ENCODE measurements at regions not wholly inside any gene's neighbourhood (a gene's known extent, or its start where the extent isn't known, plus 50 kb on each side); places are given as distances from the start of the nearest gene placed in this dataset.

GRCh38 chr14:21990116-21990515 is 316.5 kb upstream of the OR4E1 start:
- no peak overlapping the region for H3K4me3 ChIP-seq
- no peaks in the 10 kb centered on the region for H3K9me3 ChIP-seq (ENCODE audit: low read depth, low read length)
- TF ChIP-seq FOXP2 (optimal IDR thresholded peaks at IDR 0.05; ENCODE audit: control extremely low read depth, extremely low read length, insufficient read depth) = no peak
- no peak for TF ChIP-seq EZH2 (IDR thresholded peaks at IDR 0.05)
- TF ChIP-seq POLR2AphosphoS5 (IDR thresholded peaks at IDR 0.05; ENCODE audit: borderline replicate concordance, low read depth, low read length) = no peak
- no peak overlapping the region for H3K9ac ChIP-seq (ENCODE audit: insufficient read length)
- no peak for DNase-seq (ENCODE audit: low read depth, low spot score)
- no peaks in the 10 kb centered on the region for H3K36me3 ChIP-seq (ENCODE audit: insufficient read depth, low read length)
- no peak overlapping the region for H3K27ac ChIP-seq

GRCh38 chr14:21989090-21989489 is 315.5 kb upstream of the OR4E1 start:
- Histone ChIP-seq H3K9me3 (ENCODE audit: low read depth, low read length) (no peaks in the 10 kb centered on the region), H3K4me3 (no peak overlapping the region), H3K36me3 (ENCODE audit: insufficient read depth, low read length) (no peaks in the 10 kb centered on the region), H3K9ac (ENCODE audit: insufficient read length) (peak overlapping the region; percentile 9), H3K27ac (no peak overlapping the region)
- TF ChIP-seq EZH2 (IDR thresholded peaks at IDR 0.05) (no peak), POLR2AphosphoS5 (IDR thresholded peaks at IDR 0.05; ENCODE audit: borderline replicate concordance, low read depth, low read length) (no peak), FOXP2 (optimal IDR thresholded peaks at IDR 0.05; ENCODE audit: control extremely low read depth, extremely low read length, insufficient read depth) (no peak)
- DNase-seq (ENCODE audit: low read depth, low spot score) = no peak

- Histone ChIP-seq H3K9ac (ENCODE audit: insufficient read length) (no peak overlapping the region), H3K4me3 (no peak overlapping the region), H3K36me3 (ENCODE audit: insufficient read depth, low read length) (no peaks in the 10 kb centered on the region), H3K9me3 (ENCODE audit: low read depth, low read length) (no peaks in the 10 kb centered on the region), H3K27ac (no peak overlapping the region)
- no peak for DNase-seq (ENCODE audit: low read depth, low spot score)
- no peak for TF ChIP-seq POLR2AphosphoS5 (IDR thresholded peaks at IDR 0.05; ENCODE audit: borderline replicate concordance, low read depth, low read length)
- no peak for TF ChIP-seq EZH2 (IDR thresholded peaks at IDR 0.05)
- no peak for TF ChIP-seq FOXP2 (optimal IDR thresholded peaks at IDR 0.05; ENCODE audit: control extremely low read depth, extremely low read length, insufficient read depth)
These were observed 314.8 kb upstream of the OR4E1 start for GRCh38 chr14:21988413-21988812.

GRCh38 chr14:21987937-21988336 is 314.3 kb upstream of the OR4E1 start:
- Histone ChIP-seq H3K27ac (no peak overlapping the region), H3K4me3 (no peak overlapping the region), H3K36me3 (ENCODE audit: insufficient read depth, low read length) (no peaks in the 10 kb centered on the region), H3K9ac (ENCODE audit: insufficient read length) (no peak overlapping the region), H3K9me3 (ENCODE audit: low read depth, low read length) (no peaks in the 10 kb centered on the region)
- DNase-seq (ENCODE audit: low read depth, low spot score) = no peak
- no peak for TF ChIP-seq EZH2 (IDR thresholded peaks at IDR 0.05)

DNA sequence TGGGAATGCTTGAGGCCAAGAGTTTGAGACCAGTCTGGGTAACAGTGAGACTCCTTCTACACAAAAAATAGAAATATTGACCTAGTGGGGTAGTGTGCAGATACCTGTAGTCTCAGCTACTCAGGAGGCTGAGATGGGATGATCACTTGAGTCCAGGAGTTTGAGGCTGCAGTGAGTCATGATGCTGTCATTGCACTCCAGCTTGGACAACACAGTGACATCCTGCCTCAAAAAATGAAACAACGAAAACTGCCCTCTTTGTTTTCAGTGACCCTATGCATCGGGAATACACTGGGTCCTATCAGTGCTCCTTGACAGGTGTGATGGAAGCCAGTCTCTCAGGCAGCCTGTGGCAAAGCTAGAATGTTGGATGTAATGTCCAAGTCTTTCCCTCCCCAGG is 311.5 kb upstream of the OR4E1 start:
- Histone ChIP-seq H3K36me3 (ENCODE audit: insufficient read depth, low read length) (no peaks in the 10 kb centered on the region; the same call in 1 of the 2 replicates), H3K27ac (no peak overlapping the region), H3K4me3 (no peak overlapping the region), H3K9me3 (ENCODE audit: low read depth, low read length) (no peaks in the 10 kb centered on the region), H3K9ac (ENCODE audit: insufficient read length) (no peak overlapping the region)
- DNase-seq (ENCODE audit: low read depth, low spot score) = no peak
- TF ChIP-seq POLR2AphosphoS5 (IDR thresholded peaks at IDR 0.05; ENCODE audit: borderline replicate concordance, low read depth, low read length) (no peak), FOXP2 (optimal IDR thresholded peaks at IDR 0.05; ENCODE audit: control extremely low read depth, extremely low read length, insufficient read depth) (no peak)

DNA sequence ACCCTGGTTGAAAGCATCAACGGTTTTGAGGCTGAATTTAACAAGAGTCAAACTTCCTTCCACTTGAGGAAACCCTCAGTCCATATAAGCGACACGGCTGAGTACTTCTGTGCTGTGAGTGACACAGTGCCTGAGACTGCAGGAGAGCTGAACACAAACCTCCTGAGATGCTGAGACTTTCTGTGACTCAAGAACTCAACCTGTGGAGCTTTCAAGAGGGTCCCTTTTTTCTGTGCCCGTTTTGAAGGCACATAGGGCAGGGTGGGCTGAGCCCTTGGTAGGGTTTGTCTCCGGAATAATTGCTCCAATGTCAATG is 305.3 kb upstream of the OR4E1 start:
- no peak for DNase-seq (ENCODE audit: low read depth, low spot score)
- H3K9me3 ChIP-seq (ENCODE audit: low read depth, low read length) = no peaks in the 10 kb centered on the region
- H3K27ac ChIP-seq = no peak overlapping the region
- no peak overlapping the region for H3K9ac ChIP-seq (ENCODE audit: insufficient read length)
- H3K36me3 ChIP-seq (ENCODE audit: insufficient read depth, low read length) = no peaks in the 10 kb centered on the region; the same call in 1 of the 2 replicates
- no peak for TF ChIP-seq POLR2AphosphoS5 (IDR thresholded peaks at IDR 0.05; ENCODE audit: borderline replicate concordance, low read depth, low read length)
- TF ChIP-seq EZH2 (IDR thresholded peaks at IDR 0.05) = no peak
- no peak overlapping the region for H3K4me3 ChIP-seq

- TF ChIP-seq EZH2 (IDR thresholded peaks at IDR 0.05) (no peak), FOXP2 (optimal IDR thresholded peaks at IDR 0.05; ENCODE audit: control extremely low read depth, extremely low read length, insufficient read depth) (no peak), POLR2AphosphoS5 (IDR thresholded peaks at IDR 0.05; ENCODE audit: borderline replicate concordance, low read depth, low read length) (no peak)
- Histone ChIP-seq H3K9me3 (ENCODE audit: low read depth, low read length) (no peaks in the 10 kb centered on the region), H3K36me3 (ENCODE audit: insufficient read depth, low read length) (no peaks in the 10 kb centered on the region; the same call in 1 of the 2 replicates), H3K4me3 (peak overlapping the region; percentile 37), H3K9ac (ENCODE audit: insufficient read length) (no peak overlapping the region), H3K27ac (no peak overlapping the region)
- peak; percentile 62 for DNase-seq (ENCODE audit: low read depth, low spot score)
These were observed 304.8 kb upstream of the OR4E1 start for GRCh38 chr14:21978184-21978998.

DNA sequence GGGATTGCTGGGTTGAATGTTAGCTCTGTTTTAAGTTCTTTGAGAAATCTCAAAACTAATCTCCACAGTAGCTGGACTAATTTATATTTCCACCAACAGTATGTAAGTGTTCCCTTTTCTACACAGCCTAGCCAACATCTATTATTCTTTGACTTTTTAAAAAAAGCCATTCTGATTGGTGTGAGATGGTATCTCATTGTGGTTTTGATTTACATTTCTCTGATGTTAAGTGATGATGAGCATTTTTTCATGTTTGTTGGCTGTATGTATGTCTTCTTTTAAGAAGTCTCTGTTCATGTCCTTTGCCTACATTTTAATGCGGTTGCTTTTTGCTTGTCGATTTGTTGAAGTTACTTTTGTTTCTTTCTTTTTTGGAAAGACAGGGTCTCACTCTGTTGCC is 301.1 kb upstream of the OR4E1 start:
- H3K27ac ChIP-seq = peak overlapping the region; percentile 65
- H3K9me3 ChIP-seq (ENCODE audit: low read depth, low read length) = no peaks in the 10 kb centered on the region
- DNase-seq (ENCODE audit: low read depth, low spot score) = peak; percentile 51
- no peak overlapping the region for H3K9ac ChIP-seq (ENCODE audit: insufficient read length)
- no peaks in the 10 kb centered on the region for H3K36me3 ChIP-seq (ENCODE audit: insufficient read depth, low read length)
- TF ChIP-seq EZH2 (IDR thresholded peaks at IDR 0.05) (no peak), FOXP2 (optimal IDR thresholded peaks at IDR 0.05; ENCODE audit: control extremely low read depth, extremely low read length, insufficient read depth) (no peak), POLR2AphosphoS5 (IDR thresholded peaks at IDR 0.05; ENCODE audit: borderline replicate concordance, low read depth, low read length) (no peak)
- H3K4me3 ChIP-seq = no peak overlapping the region

DNA sequence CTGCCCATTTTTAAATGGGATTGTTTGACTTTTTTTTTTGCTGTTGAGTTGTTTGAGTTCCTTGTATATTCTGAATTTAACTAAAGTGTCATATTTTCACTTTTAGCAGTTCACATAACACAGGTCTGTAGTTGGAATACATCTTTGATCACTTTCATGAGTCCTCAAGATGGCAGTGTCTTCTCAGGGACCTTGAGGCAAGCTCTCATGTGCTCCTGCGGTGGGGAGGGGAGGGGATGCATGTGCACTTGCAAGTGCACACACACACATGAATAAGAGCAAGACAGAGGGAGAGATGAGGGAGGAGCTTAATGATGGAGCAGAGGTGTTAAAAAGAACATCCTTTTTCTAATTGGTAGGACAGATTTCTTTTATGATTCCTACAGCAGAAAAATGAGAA is 291.4 kb upstream of the OR4E1 start:
- DNase-seq (ENCODE audit: low read depth, low spot score) = no peak
- Histone ChIP-seq H3K9ac (ENCODE audit: insufficient read length) (no peak overlapping the region), H3K36me3 (ENCODE audit: insufficient read depth, low read length) (no peaks in the 10 kb centered on the region), H3K4me3 (no peak overlapping the region), H3K27ac (no peak overlapping the region), H3K9me3 (ENCODE audit: low read depth, low read length) (no peaks in the 10 kb centered on the region)
- no peak for TF ChIP-seq POLR2AphosphoS5 (IDR thresholded peaks at IDR 0.05; ENCODE audit: borderline replicate concordance, low read depth, low read length)

All from SK-N-MC (cell line).